Keratinocyte (primary cell): ENCODE measurements at regions not wholly inside any gene's neighbourhood (a gene's known extent, or its start where the extent isn't known, plus 50 kb on each side); places are given as distances from the start of the nearest gene placed in this dataset.

Source experiments
- DNase-seq: peaks from one replicate; pipeline ENCODE4 v3.0.0-alpha.2; 2011; ENCODE audit warnings: low read depth, missing footprints, low spot score
- FAIRE-seq: peaks from 2 replicates; lab custom pipeline; 2011; peaks lifted over from hg19 to GRCh38; lab: Jason Lieb, UNC
- H2AFZ ChIP-seq: 2 replicates; pipeline ENCODE4 v1.6.0; 2012; ENCODE audit warnings: low read length, control low read depth, inconsistent platforms; ENCODE audit not compliant: control insufficient read depth
- H3K27ac ChIP-seq: 2 replicates; pipeline ENCODE4 v1.5.1; 2011; ENCODE audit warnings: low read length; ENCODE audit not compliant: control insufficient read depth, insufficient read depth
- H3K27me3 ChIP-seq: 3 replicates; pipeline ENCODE4 v1.6.0; 2011; ENCODE audit warnings: low read length; ENCODE audit not compliant: control insufficient read depth, insufficient read depth; ENCODE audit errors: extremely low read depth
- H3K36me3 ChIP-seq, 2 experiments: 2 replicates in 1 of 2; 3 replicates in 1 of 2; pipeline ENCODE4 v1.5.1; 2011; ENCODE audit warnings: low read length in 2 of 2, mild to moderate bottlenecking in 1 of 2; ENCODE audit not compliant: control insufficient read depth in 2 of 2, insufficient read depth in 2 of 2; ENCODE audit errors: extremely low read depth in 1 of 2
- H3K4me1 ChIP-seq: 3 replicates; pipeline ENCODE4 v1.5.1; 2011; ENCODE audit warnings: low read length; ENCODE audit not compliant: control insufficient read depth, insufficient read depth; ENCODE audit errors: extremely low read depth
- H3K4me2 ChIP-seq: 3 replicates; pipeline ENCODE4 v1.6.0; 2011; ENCODE audit warnings: low read depth, low read length; ENCODE audit not compliant: control insufficient read depth, insufficient read depth; ENCODE audit errors: extremely low read depth
- H3K4me3 ChIP-seq, 3 experiments: fragments of 200-600 bp in 1 of 3; sonication (generic) in 1 of 3; 2 replicates in 2 of 3; 3 replicates in 1 of 3; pipeline ENCODE4 v1.5.1; 2011 to 2016; ENCODE audit warnings: low read length in 3 of 3, mild to moderate bottlenecking in 3 of 3, control low read depth in 2 of 3, inconsistent platforms in 1 of 3, low read depth in 1 of 3, mixed read lengths in 1 of 3, mixed run types in 1 of 3, moderate library complexity in 1 of 3; ENCODE audit not compliant: control insufficient read depth in 2 of 3, insufficient read depth in 2 of 3; ENCODE audit errors: extremely low read depth in 1 of 3
- H3K79me2 ChIP-seq: 2 replicates; pipeline ENCODE4 v1.6.0; 2012; ENCODE audit warnings: low read length; ENCODE audit not compliant: control insufficient read depth, insufficient read depth
- H3K9ac ChIP-seq: 3 replicates; pipeline ENCODE4 v1.6.0; 2011; ENCODE audit warnings: low read length; ENCODE audit not compliant: control insufficient read depth, insufficient read depth; ENCODE audit errors: extremely low read depth
- H3K9me1 ChIP-seq: 3 replicates; pipeline ENCODE4 v1.6.0; 2011; ENCODE audit warnings: low read length; ENCODE audit not compliant: control insufficient read depth, insufficient read depth; ENCODE audit errors: extremely low read depth
- H3K9me3 ChIP-seq: 2 replicates; pipeline ENCODE4 v1.5.1; 2012; ENCODE audit warnings: low read depth, low read length; ENCODE audit not compliant: control insufficient read depth
- H4K20me1 ChIP-seq: 3 replicates; pipeline ENCODE4 v1.6.0; 2011; ENCODE audit warnings: low read length; ENCODE audit not compliant: control insufficient read depth, insufficient read depth; ENCODE audit errors: extremely low read depth
- CTCF ChIP-seq, 3 experiments: IDR thresholded peaks in 1 of 3; conservative IDR thresholded peaks in 1 of 3; optimal IDR thresholded peaks in 1 of 3; 2 replicates in 2 of 3; 3 replicates in 1 of 3; pipeline versions ENCODE3 to v1.5.1; 2011; ENCODE audit warnings: low read length in 3 of 3, mild to moderate bottlenecking in 3 of 3, moderate library complexity in 2 of 3, control low read depth in 1 of 3, inconsistent platforms in 1 of 3; ENCODE audit not compliant: insufficient read depth in 2 of 3; ENCODE audit errors: extremely low read depth in 1 of 3
- EZH2 ChIP-seq: IDR thresholded peaks from one replicate; pipeline ENCODE4 v1.6.1; 2012; ENCODE audit warnings: inconsistent platforms, mild to moderate bottlenecking, low read length, moderate library complexity
- dilution Hi-C: fragments of 300-500 bp; cut with MboI; formaldehyde crosslinking; loops from one replicate; pipeline ENCODE4 v1.7.0; 2020; ENCODE audit warnings: low sequenced_read_pairs; ENCODE audit not compliant: extremely low pct_ligation_motif_present

GRCh38 chr6:138596126-138596525 lies 96.8 kb upstream of the NHSL1 start:
- H3K4me2 ChIP-seq = no peak overlapping the region
- no peak overlapping the region for H3K27ac ChIP-seq
- H3K4me1 ChIP-seq = peaks cover 42% of the 10 kb centered on the region
- H3K36me3 ChIP-seq = no peaks in the 10 kb centered on the region
- no peaks in the 10 kb centered on the region for H3K27me3 ChIP-seq
- no peak for DNase-seq
- H4K20me1 ChIP-seq = no peaks in the 10 kb centered on the region
- H3K9me3 ChIP-seq = no peaks in the 10 kb centered on the region
- no peak overlapping the region for H3K4me3 ChIP-seq
- no peak for FAIRE-seq
- H3K9ac ChIP-seq = no peak overlapping the region
- peaks cover 40% of the 10 kb centered on the region for H3K79me2 ChIP-seq
- no peaks in the 10 kb centered on the region for H3K9me1 ChIP-seq
- no peak for TF ChIP-seq CTCF (optimal IDR thresholded peaks at IDR 0.05 in 1 of 3, IDR thresholded peaks at IDR 0.05 in 1 of 3, conservative IDR thresholded peaks at IDR 0.05 in 1 of 3; ENCODE audit: extremely low read depth in 1 of 3, insufficient read depth in 2 of 3, low read length in 3 of 3)
- no peak for TF ChIP-seq EZH2
- dilution Hi-C loops = no loop called here
- no peak overlapping the region for H2AFZ ChIP-seq

GRCh38 chr6:138596591-138596990 lies 97.3 kb upstream of the NHSL1 start:
- FAIRE-seq (no peak), DNase-seq (no peak)
- H3K4me1 ChIP-seq = peaks cover 42% of the 10 kb centered on the region
- TF ChIP-seq EZH2 (no peak), CTCF (optimal IDR thresholded peaks at IDR 0.05 in 1 of 3, IDR thresholded peaks at IDR 0.05 in 1 of 3, conservative IDR thresholded peaks at IDR 0.05 in 1 of 3; ENCODE audit: extremely low read depth in 1 of 3, insufficient read depth in 2 of 3, low read length in 3 of 3) (no peak)
- dilution Hi-C loops = no loop called here
- H3K36me3 ChIP-seq = no peaks in the 10 kb centered on the region
- no peak overlapping the region for H3K4me2 ChIP-seq
- H3K27ac ChIP-seq = no peak overlapping the region
- H3K9me3 ChIP-seq = no peaks in the 10 kb centered on the region
- H3K4me3 ChIP-seq = no peak overlapping the region
- no peaks in the 10 kb centered on the region for H4K20me1 ChIP-seq
- H3K9ac ChIP-seq = no peak overlapping the region
- H3K9me1 ChIP-seq = no peaks in the 10 kb centered on the region
- peaks cover 36% of the 10 kb centered on the region for H3K79me2 ChIP-seq
- H3K27me3 ChIP-seq = no peaks in the 10 kb centered on the region
- no peak overlapping the region for H2AFZ ChIP-seq
